Esophagus squamous epithelium (tissue), 5 donors: ENCODE measurements at regions not wholly inside any gene's neighbourhood (a gene's known extent, or its start where the extent isn't known, plus 50 kb on each side); places are given as distances from the start of the nearest gene placed in this dataset.

Experiments
- DNase-seq: peaks from one replicate; lab custom pipeline; 2025; lab: John Stamatoyannopoulos, UW
- H3K27ac ChIP-seq, 4 donors: fragments of 200-600 bp; sonication (generic); one replicate each; pipeline ENCODE4 v1.5.1; 2016 to 2019; ENCODE audit warnings: mild to moderate bottlenecking in 1 of 4
- H3K27me3 ChIP-seq, 4 donors: fragments of 200-600 bp; sonication (generic); 1 replicate in 3 of 4; 2 replicates in 1 of 4; pipeline versions ENCODE4 v1.5.1 to v1.6.0; 2017 to 2021; ENCODE audit warnings: antibody characterized with exemption in 1 of 4
- H3K36me3 ChIP-seq, 3 donors: fragments of 200-600 bp; sonication (generic); one replicate each; pipeline ENCODE4 v1.5.1; 2016 to 2019
- H3K4me1 ChIP-seq, 3 donors: fragments of 200-600 bp; sonication (generic); one replicate each; pipeline ENCODE4 v1.5.1; 2017 to 2019
- H3K4me3 ChIP-seq, 4 donors: fragments of 200-600 bp; sonication (generic); 1 replicate in 3 of 4; 2 replicates in 1 of 4; pipeline ENCODE4 v1.5.1; 2016 to 2019; ENCODE audit warnings: mild to moderate bottlenecking in 2 of 4, moderate library complexity in 1 of 4
- H3K9me3 ChIP-seq, 3 donors: fragments of 200-600 bp; sonication (generic); one replicate each; pipeline ENCODE4 v1.5.1; 2016 to 2019
- CTCF ChIP-seq, 6 experiments: fragments of 450-650 bp in 4 of 6; fragments of 200-600 bp in 2 of 6; sonication (generic) in 2 of 6; IDR thresholded peaks; one replicate each; pipeline ENCODE4 v1.5.1; 2016 to 2019; ENCODE audit warnings: antibody characterized with exemption in 6 of 6, mild to moderate bottlenecking in 4 of 6, moderate library complexity in 4 of 6
- POLR2A ChIP-seq, 4 donors: fragments of 450-650 bp; IDR thresholded peaks; one replicate each; pipeline ENCODE4 v1.6.1; 2017; ENCODE audit warnings: antibody characterized with exemption in 4 of 4, mild to moderate bottlenecking in 4 of 4, moderate library complexity in 3 of 4
- WGBS, 2 donors: methylation state at CpG; one replicate each; pipeline ENCODE4 v1.1.5; 2018; 5-methylcytosine and 5-hydroxymethylcytosine counted together
- intact Hi-C: fragments of 100-400 bp; cut with DNase I; formaldehyde crosslinking; loops from one replicate; pipeline ENCODE4 v1.15.0; 2022
- donor health status: DM: yes; HTN: yes; CAD: no.

GRCh38 chr6:23395381-23395780 is 730.6 kb upstream of the NRSN1 start:
- H3K4me1 ChIP-seq: no peaks in the 10 kb centered on the region
- H3K27me3 ChIP-seq: no peaks in the 10 kb centered on the region
- 78 to 80% methylated on average over 2 of the region's 2 CpGs for WGBS, 2 donors
- H3K27ac ChIP-seq: no peak overlapping the region
- H3K36me3 ChIP-seq: no peaks in the 10 kb centered on the region
- no peak for DNase-seq
- H3K4me3 ChIP-seq: no peak overlapping the region
- no peaks in the 10 kb centered on the region for H3K9me3 ChIP-seq
- TF ChIP-seq POLR2A (IDR thresholded peaks at IDR 0.05): no peak
- no peak for TF ChIP-seq CTCF (IDR thresholded peaks at IDR 0.05)
- intact Hi-C loops: no loop called here

GRCh38 chr6:23396949-23397348 is 729.1 kb upstream of the NRSN1 start:
- intact Hi-C loops: no loop called here
- no peaks in the 10 kb centered on the region for H3K4me1 ChIP-seq
- H3K9me3 ChIP-seq: no peaks in the 10 kb centered on the region
- no peak overlapping the region for H3K4me3 ChIP-seq
- no peak for TF ChIP-seq CTCF (IDR thresholded peaks at IDR 0.05)
- TF ChIP-seq POLR2A (IDR thresholded peaks at IDR 0.05): no peak
- H3K27ac ChIP-seq: no peak overlapping the region
- 73 to 78% methylated on average over 3 of the region's 3 CpGs for WGBS, 2 donors
- H3K36me3 ChIP-seq: no peaks in the 10 kb centered on the region
- H3K27me3 ChIP-seq: no peaks in the 10 kb centered on the region
- no peak for DNase-seq

- no peak for DNase-seq
- Histone ChIP-seq H3K9me3 (no peaks in the 10 kb centered on the region), H3K4me3 (no peak overlapping the region), H3K36me3 (no peaks in the 10 kb centered on the region), H3K4me1 (no peaks in the 10 kb centered on the region), H3K27me3 (no peaks in the 10 kb centered on the region), H3K27ac (no peak overlapping the region)
- WGBS, 2 donors: 33 to 39% methylated on average over 5 of the region's 5 CpGs
- intact Hi-C loops: no loop called here
- TF ChIP-seq CTCF (IDR thresholded peaks at IDR 0.05) (no peak), POLR2A (IDR thresholded peaks at IDR 0.05) (no peak)
Observed at GRCh38 chr6:23403460-23403859, 722.6 kb upstream of the NRSN1 start.

- Histone ChIP-seq H3K9me3 (no peaks in the 10 kb centered on the region), H3K4me1 (peaks cover 0 to 3% (median 0%) of the 10 kb centered on the region in 3 donors), H3K27ac (no peak overlapping the region), H3K36me3 (no peaks in the 10 kb centered on the region), H3K27me3 (no peaks in the 10 kb centered on the region), H3K4me3 (no peak overlapping the region)
- intact Hi-C loops: no loop called here
- WGBS, 2 donors: 51 to 73% methylated on average over 7 of the region's 7 CpGs
- no peak for TF ChIP-seq POLR2A (IDR thresholded peaks at IDR 0.05)
- TF ChIP-seq CTCF (IDR thresholded peaks at IDR 0.05): no peak
- DNase-seq: no peak
Observed at GRCh38 chr6:23409531-23409930, 716.5 kb upstream of the NRSN1 start.

- TF ChIP-seq POLR2A (IDR thresholded peaks at IDR 0.05): no peak
- TF ChIP-seq CTCF (IDR thresholded peaks at IDR 0.05): no peak
- no peak for DNase-seq
- Histone ChIP-seq H3K9me3 (no peaks in the 10 kb centered on the region), H3K27ac (no peak overlapping the region), H3K4me3 (no peak overlapping the region), H3K27me3 (no peaks in the 10 kb centered on the region), H3K36me3 (no peaks in the 10 kb centered on the region), H3K4me1 (peaks cover 0 to 3% (median 0%) of the 10 kb centered on the region in 3 donors)
- 79 to 84% methylated on average over 8 of the region's 8 CpGs for WGBS, 2 donors
- intact Hi-C loops: no loop called here
Observed at GRCh38 chr6:23410439-23410838, 715.6 kb upstream of the NRSN1 start.
